PC-3 (cell line): ENCODE measurements at regions not wholly inside any gene's neighbourhood (a gene's known extent, or its start where the extent isn't known, plus 50 kb on each side); places are given as distances from the start of the nearest gene placed in this dataset.
"Not testable (repeated sequence)": the region's sequence is repeated elsewhere in the genome, so short reads cannot be mapped to it uniquely, and the experiment has no call there.

Experiments
- ATAC-seq: fragments of 200-7000 bp; cut with Tn5 transposase; 2 replicates; pipeline ENCODE4 v1.9.1; 2020; ENCODE audit warnings: mild to moderate bottlenecking, moderate library complexity
- BruUV-seq: library from RNA; stranded (reverse); fragments of 400-500 nt; replicated peaks from 2 replicates; lab custom pipeline; 2021; lab: Mats Ljungman, UMichigan
- CTCF ChIA-PET: fragments of 300-600 bp; sonication (Branson Sonifier 250); formaldehyde crosslinking; loops from one replicate; lab custom pipeline; 2022; ENCODE audit warnings: antibody characterized with exemption; lab: Charles Lee
- POLR2A ChIA-PET: fragments of 300-600 bp; sonication (Branson Sonifier 250); formaldehyde crosslinking; loops from one replicate; lab custom pipeline; 2022; ENCODE audit warnings: antibody characterized with exemption; ENCODE audit not compliant: unreplicated experiment; lab: Charles Lee
- DNase-seq: peaks from one replicate; pipeline ENCODE4 v3.0.0-alpha.2; 2015
- H2AFZ ChIP-seq: fragments of 300-600 bp; sonication (generic); 2 replicates; pipeline ENCODE4 v1.6.0; 2016; ENCODE audit warnings: antibody characterized with exemption, low read length
- H3F3A ChIP-seq: fragments of 300-600 bp; sonication (generic); one replicate; pipeline ENCODE4 v1.6.0; 2017; ENCODE audit warnings: antibody characterized with exemption, low read length, control low read depth, mild to moderate bottlenecking; ENCODE audit not compliant: unreplicated experiment
- H3K27ac ChIP-seq: fragments of 300-600 bp; sonication (generic); 2 replicates; pipeline ENCODE4 v1.5.1; 2016; ENCODE audit warnings: mild to moderate bottlenecking, low read length
- H3K27me3 ChIP-seq: fragments of 300-600 bp; sonication (generic); 2 replicates; pipeline ENCODE4 v1.6.1; 2016; ENCODE audit warnings: low read length, mixed read lengths
- H3K36me3 ChIP-seq: fragments of 300-600 bp; sonication (generic); 2 replicates; pipeline ENCODE4 v1.6.1; 2016; ENCODE audit warnings: low read depth, mixed run types, low read length, mixed read lengths
- H3K4me1 ChIP-seq: fragments of 300-600 bp; sonication (generic); 2 replicates; pipeline ENCODE4 v1.5.1; 2016; ENCODE audit warnings: low read length; ENCODE audit not compliant: insufficient read depth
- H3K4me2 ChIP-seq: fragments of 300-600 bp; sonication (generic); 2 replicates; pipeline ENCODE4 v1.6.0; 2016; ENCODE audit warnings: low read length
- H3K4me3 ChIP-seq: fragments of 300-600 bp; sonication (generic); 2 replicates; pipeline ENCODE4 v1.5.1; 2016; ENCODE audit warnings: mild to moderate bottlenecking, low read length, mixed read lengths
- H3K79me2 ChIP-seq: fragments of 300-600 bp; sonication (generic); 2 replicates; pipeline ENCODE4 v1.6.1; 2017; ENCODE audit warnings: low read length, mixed read lengths
- H3K9ac ChIP-seq: fragments of 300-600 bp; sonication (generic); 2 replicates; pipeline ENCODE4 v1.6.0; 2016; ENCODE audit warnings: mild to moderate bottlenecking, low read length
- H3K9me2 ChIP-seq: fragments of 300-600 bp; sonication (generic); replicated peaks from 2 replicates; pipeline ENCODE4 v1.6.1; 2016; ENCODE audit warnings: mixed run types, low read length, mixed read lengths
- H3K9me3 ChIP-seq: fragments of 300-600 bp; sonication (generic); 2 replicates; pipeline ENCODE4 v1.6.1; 2016; ENCODE audit warnings: low read length, mixed read lengths
- H4K20me1 ChIP-seq: fragments of 300-600 bp; sonication (generic); 2 replicates; pipeline ENCODE4 v1.6.1; 2016; ENCODE audit warnings: low read length, mixed read lengths
- CTCF ChIP-seq: fragments of 300-600 bp; sonication (generic); conservative IDR thresholded peaks from 2 replicates; pipeline ENCODE4 v1.5.1; 2017; ENCODE audit warnings: antibody characterized with exemption, low read depth, mild to moderate bottlenecking, low read length
- EZH2 ChIP-seq: fragments of 300-600 bp; sonication (generic); IDR thresholded peaks from one replicate; pipeline ENCODE4 v1.6.1; 2017; ENCODE audit warnings: antibody characterized with exemption, mild to moderate bottlenecking, low read length; ENCODE audit not compliant: unreplicated experiment
- EZH2phosphoT487 ChIP-seq: fragments of 300-600 bp; sonication (generic); IDR thresholded peaks from 2 replicates; pipeline ENCODE4 v1.6.1; 2018; ENCODE audit warnings: mild to moderate bottlenecking, antibody characterized with exemption, low read length, borderline replicate concordance
- intact Hi-C: fragments of 100-400 bp; cut with micrococcal nuclease; formaldehyde crosslinking; loops from 2 replicates; pipeline ENCODE4 v1.9.0; 2023

DNA sequence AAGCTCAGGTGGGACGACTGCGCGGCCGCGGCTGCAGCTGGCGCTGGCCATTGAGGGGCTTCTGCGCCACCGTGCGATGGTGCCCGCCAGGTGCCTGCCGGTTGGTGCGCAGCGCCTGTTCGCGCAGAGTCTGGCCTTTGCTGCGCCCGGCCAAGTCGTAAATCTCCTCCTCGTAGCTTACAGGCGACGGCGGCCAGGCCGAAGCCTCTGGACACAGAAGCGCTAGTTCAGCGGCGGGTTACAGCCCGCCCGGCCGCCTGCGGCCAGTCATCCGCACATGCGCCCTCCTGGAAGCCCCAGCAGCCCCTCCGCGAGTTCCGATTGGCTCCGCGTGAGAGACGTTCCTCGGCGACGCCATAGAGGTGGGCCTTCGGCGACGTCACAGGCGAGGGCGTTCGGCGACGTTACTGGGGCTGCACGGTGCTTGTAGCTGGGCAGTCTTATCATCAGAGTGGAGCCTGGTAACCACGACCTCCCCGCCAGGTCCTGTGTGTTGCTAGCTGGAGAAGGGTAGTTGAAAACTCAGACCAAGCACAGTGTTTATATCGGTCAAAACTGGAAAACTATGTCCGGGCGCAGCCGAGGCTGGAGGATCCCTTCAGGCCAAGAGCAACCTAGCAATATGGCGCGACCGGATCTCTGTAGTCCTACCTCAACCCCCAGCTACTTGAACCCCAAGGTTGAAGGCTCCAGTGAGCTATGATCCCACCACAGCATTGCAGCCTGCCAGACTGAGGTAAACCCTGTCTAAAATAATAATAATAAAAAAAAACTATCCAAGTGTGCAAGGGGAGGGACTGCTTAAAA lies 265.7 kb downstream of the OR4C45 start:
- POLR2A ChIA-PET, result no interaction called here
- Histone ChIP-seq H3K9me2 (no peaks in the 10 kb centered on the region), H3K9ac (no peak overlapping the region), H3K36me3 (no peaks in the 10 kb centered on the region), H3K4me2 (no peak overlapping the region), H3K27ac (no peak overlapping the region), H4K20me1 (no peaks in the 10 kb centered on the region), H2AFZ (no peak overlapping the region), H3K4me3 (no peak overlapping the region), H3K9me3 (no peaks in the 10 kb centered on the region), H3K4me1 (no peaks in the 10 kb centered on the region), H3F3A (no peaks in the 10 kb centered on the region), H3K79me2 (no peaks in the 10 kb centered on the region), H3K27me3 (no peaks in the 10 kb centered on the region)
- no TSS peak for BruUV-seq
- CTCF ChIA-PET, result no interaction called here
- intact Hi-C loops, result no loop called here
- TF ChIP-seq EZH2 (no peak), EZH2phosphoT487 (no peak), CTCF (no peak)
- DNase-seq (no peak), ATAC-seq (no peak)

DNA sequence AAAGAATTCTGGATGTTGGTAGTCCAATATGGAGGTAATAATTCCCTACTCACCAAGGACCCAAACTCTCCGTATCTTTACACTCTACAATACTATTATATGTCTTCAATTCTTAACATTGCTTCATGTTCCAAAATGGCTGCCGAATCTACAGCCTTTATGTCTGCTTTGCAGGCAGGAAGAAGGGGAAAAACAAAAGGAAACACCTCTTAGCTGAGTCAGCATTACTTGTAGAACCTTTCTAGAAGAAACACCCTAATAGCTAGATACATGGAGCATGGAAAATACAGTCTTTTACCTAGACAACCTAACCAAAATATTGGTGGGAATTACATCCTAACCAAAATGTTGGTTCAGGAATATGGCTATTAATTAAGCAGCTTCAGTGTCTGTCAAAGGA lies 298.0 kb downstream of the OR4C45 start:
- H3K27ac ChIP-seq, ATAC-seq, H3K4me3 ChIP-seq, H3K9ac ChIP-seq, H2AFZ ChIP-seq, H3K9me3 ChIP-seq, BruUV-seq, DNase-seq, POLR2A ChIA-PET, H3K79me2 ChIP-seq, H3K9me2 ChIP-seq, H3K4me2 ChIP-seq, H4K20me1 ChIP-seq, intact Hi-C loops, H3K27me3 ChIP-seq, H3K36me3 ChIP-seq, CTCF ChIA-PET, H3F3A ChIP-seq, H3K4me1 ChIP-seq: not testable (repeated sequence)

DNA sequence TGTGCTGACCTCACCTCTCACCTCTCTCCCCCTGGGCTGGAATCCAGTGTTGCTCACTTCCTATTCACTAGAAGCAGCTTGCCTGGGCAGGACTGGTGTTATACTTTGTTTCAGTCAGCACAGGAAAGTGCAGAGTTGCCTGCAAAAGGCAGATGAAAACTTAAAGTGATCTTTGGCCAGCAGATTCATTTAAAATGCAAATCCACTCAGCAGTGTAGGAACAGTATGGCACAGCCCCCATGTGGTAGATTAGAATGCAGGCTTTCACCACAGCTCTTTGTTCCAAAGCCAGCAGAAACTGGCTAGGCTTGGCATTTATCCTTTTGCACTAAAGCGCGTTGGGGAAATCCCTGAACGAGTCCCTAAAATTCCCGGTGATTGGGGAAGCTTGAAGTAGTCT lies 301.2 kb downstream of the OR4C45 start:
- Histone ChIP-seq H3K4me3 (no peak overlapping the region), H3K4me2 (no peak overlapping the region), H3K9me2 (no peaks in the 10 kb centered on the region), H3K9ac (no peak overlapping the region), H3K27ac (no peak overlapping the region), H3K36me3 (no peaks in the 10 kb centered on the region), H4K20me1 (no peaks in the 10 kb centered on the region), H3K79me2 (no peaks in the 10 kb centered on the region), H3K4me1 (no peaks in the 10 kb centered on the region), H3F3A (no peaks in the 10 kb centered on the region), H2AFZ (no peak overlapping the region), H3K27me3 (no peaks in the 10 kb centered on the region), H3K9me3 (no peaks in the 10 kb centered on the region)
- DNase-seq (no peak), ATAC-seq (no peak)
- CTCF ChIA-PET, result no interaction called here
- TF ChIP-seq EZH2phosphoT487, result no peak
- no peak for TF ChIP-seq EZH2
- no peak for TF ChIP-seq CTCF
- no TSS peak for BruUV-seq
- POLR2A ChIA-PET, result no interaction called here
- intact Hi-C loops, result no loop called here

- H3F3A ChIP-seq, DNase-seq, CTCF ChIA-PET, BruUV-seq, H3K9me2 ChIP-seq, H3K9me3 ChIP-seq, H3K4me3 ChIP-seq, H3K4me1 ChIP-seq, H3K79me2 ChIP-seq, ATAC-seq, H3K9ac ChIP-seq, H3K36me3 ChIP-seq, H3K4me2 ChIP-seq, H4K20me1 ChIP-seq, POLR2A ChIA-PET, H3K27me3 ChIP-seq, H3K27ac ChIP-seq, H2AFZ ChIP-seq, intact Hi-C loops: not testable (repeated sequence)
Observed at GRCh38 chr11:50337432-50337831, 304.8 kb downstream of the OR4C45 start.

DNA sequence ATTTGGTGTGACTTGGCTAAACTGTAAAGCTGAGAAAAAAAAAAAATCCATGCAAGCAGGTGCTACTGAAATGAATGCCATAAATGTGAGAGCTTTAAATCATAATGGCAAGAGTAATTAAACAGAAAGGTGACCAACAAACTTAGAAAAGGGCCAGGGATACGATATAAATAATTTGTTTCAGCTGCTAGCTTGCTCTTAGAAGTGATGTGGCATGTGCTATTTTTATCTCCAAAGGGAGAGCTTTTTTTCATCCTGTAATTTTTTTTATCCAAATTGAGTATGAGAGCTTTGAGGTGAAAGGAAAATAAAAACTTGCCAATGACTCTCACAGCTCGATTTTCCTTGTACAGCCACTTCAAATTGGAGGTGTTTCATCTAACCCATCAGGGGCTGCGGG lies 315.3 kb downstream of the OR4C45 start:
- H3K9me3 ChIP-seq, H3K9me2 ChIP-seq, H3F3A ChIP-seq, H3K9ac ChIP-seq, ATAC-seq, H4K20me1 ChIP-seq, H3K27me3 ChIP-seq, BruUV-seq, H3K4me3 ChIP-seq, H2AFZ ChIP-seq, H3K79me2 ChIP-seq, H3K27ac ChIP-seq, H3K4me1 ChIP-seq, POLR2A ChIA-PET, intact Hi-C loops, CTCF ChIA-PET, DNase-seq, H3K36me3 ChIP-seq, H3K4me2 ChIP-seq: not testable (repeated sequence)
